Fibroblast of skin of left quadriceps (primary cell): ENCODE measurements at regions not wholly inside any gene's neighbourhood (a gene's known extent, or its start where the extent isn't known, plus 50 kb on each side); places are given as distances from the start of the nearest gene placed in this dataset.

ENCODE experiments used
- DNase-seq, 2 experiments: peaks; one replicate each; pipeline ENCODE4 v3.0.0-alpha.2; 2013; ENCODE audit warnings: low read depth in 2 of 2

GRCh38 chr11:103530257-103530656 is 421.0 kb downstream of the DYNC2H1 start:
- DNase-seq: no peak

GRCh38 chr11:103532133-103532788 is 423.0 kb downstream of the DYNC2H1 start:
- peak; percentile 71 to 76 for DNase-seq

- DNase-seq: no peak
Measured at GRCh38 chr11:103534191-103534590, 425.0 kb downstream of the DYNC2H1 start.

GRCh38 chr11:103534959-103535358 is 425.7 kb downstream of the DYNC2H1 start:
- DNase-seq: no peak

GRCh38 chr11:103536335-103536722 is 427.1 kb downstream of the DYNC2H1 start:
- no peak for DNase-seq

- DNase-seq: no peak
Measured at GRCh38 chr11:103537904-103538502, 428.8 kb downstream of the DYNC2H1 start.

GRCh38 chr11:103539166-103539565 is 429.9 kb downstream of the DYNC2H1 start:
- no peak for DNase-seq

GRCh38 chr11:103541186-103541795 is 432.1 kb downstream of the DYNC2H1 start:
- DNase-seq: no peak

GRCh38 chr11:103542851-103543250 is 433.6 kb downstream of the DYNC2H1 start:
- no peak for DNase-seq

GRCh38 chr11:103543456-103543855 is 434.2 kb downstream of the DYNC2H1 start:
- DNase-seq: no peak

GRCh38 chr11:103544874-103545273 is 435.6 kb downstream of the DYNC2H1 start:
- DNase-seq: no peak

- no peak for DNase-seq
Measured at GRCh38 chr11:103545551-103545950, 436.3 kb downstream of the DYNC2H1 start.

- peak in 1 of 2 experiments; percentile 28 for DNase-seq
Measured at GRCh38 chr11:103546236-103546635, 437.0 kb downstream of the DYNC2H1 start.

GRCh38 chr11:103547024-103547423 is 437.8 kb downstream of the DYNC2H1 start:
- DNase-seq: no peak

- no peak for DNase-seq
Measured at GRCh38 chr11:103547691-103548090, 438.5 kb downstream of the DYNC2H1 start.

GRCh38 chr11:103548838-103549237 is 439.6 kb downstream of the DYNC2H1 start:
- no peak for DNase-seq

GRCh38 chr11:103550811-103551210 is 441.6 kb downstream of the DYNC2H1 start:
- no peak for DNase-seq

GRCh38 chr11:103552086-103552485 is 442.9 kb downstream of the DYNC2H1 start:
- DNase-seq: no peak

- DNase-seq: no peak
Measured at GRCh38 chr11:103556171-103556570, 446.9 kb downstream of the DYNC2H1 start.

- no peak for DNase-seq
Measured at GRCh38 chr11:103566116-103566515, 456.9 kb downstream of the DYNC2H1 start.

- no peak for DNase-seq
Measured at GRCh38 chr11:103581760-103582159, 454.7 kb upstream of the DDI1 start.

GRCh38 chr11:103582351-103582909 is 454.0 kb upstream of the DDI1 start:
- no peak for DNase-seq

- no peak for DNase-seq
Measured at GRCh38 chr11:103584021-103584420, 452.4 kb upstream of the DDI1 start.
